ENCODE measurements at regions not wholly inside any gene's neighbourhood (a gene's known extent, or its start where the extent isn't known, plus 50 kb on each side); places are given as distances from the start of the nearest gene placed in this dataset.

DNA sequence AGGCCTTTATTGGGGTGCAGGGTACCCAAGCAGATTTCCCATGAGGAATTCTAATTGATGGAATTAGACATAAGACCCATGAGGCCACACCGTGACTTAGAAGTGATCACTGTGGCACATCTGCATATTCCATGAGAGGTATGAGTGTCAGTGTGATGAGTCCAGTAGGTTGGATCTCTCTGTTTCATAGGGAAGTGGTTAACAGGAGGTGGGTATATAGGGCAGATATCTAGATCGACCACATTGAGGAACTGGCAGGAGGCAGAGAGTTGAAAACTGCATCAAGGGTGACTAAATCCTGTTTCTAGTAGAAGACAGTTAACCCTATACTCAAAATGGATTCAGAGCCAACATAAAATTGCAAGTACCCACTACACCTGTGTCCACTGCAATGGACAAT is 68.6 kb upstream of the MIR17HG start:
- POLR2A ChIA-PET: no interaction called here
- no peak for ATAC-seq
- H3K27me3 ChIP-seq (ENCODE audit: control insufficient read depth in 2 of 2, insufficient read depth in 2 of 2, low read length in 2 of 2): no peaks in the 10 kb centered on the region
- H3K4me3 ChIP-seq: no peak overlapping the region
- no peak overlapping the region for H3K4me2 ChIP-seq (ENCODE audit: insufficient read depth, low read length)
- BruUV-seq (replicated peaks): no TSS peak
- H3K36me3 ChIP-seq (ENCODE audit: control insufficient read depth, insufficient read depth, low read length): no peaks in the 10 kb centered on the region
- no peak for DNase-seq (ENCODE audit: extremely low read depth in 1 of 4, low spot score in 3 of 4)
- CTCF ChIA-PET (ENCODE audit: low intra/inter-chr PET ratio): no interaction called here
- H3K9ac ChIP-seq (ENCODE audit: insufficient read depth in 1 of 2, low read depth in 2 of 2, low read length in 2 of 2): no peak overlapping the region
- no peak for FAIRE-seq
- no peaks in the 10 kb centered on the region for H3K9me1 ChIP-seq (ENCODE audit: control insufficient read depth, insufficient read depth, low read length)
- no peaks in the 10 kb centered on the region for H3K79me2 ChIP-seq (ENCODE audit: control insufficient read depth, insufficient read depth, low read length)
- H3K27ac ChIP-seq (ENCODE audit: extremely low read depth, low read depth, low read length): no peak overlapping the region
- intact Hi-C loops (cut with micrococcal nuclease): loop anchor here (5.0 kb wide), 1 partner anchor 57 kb away; no protein-coding TSS in a partner anchor
- in situ Hi-C loops (cut with MboI): no loop called here
- H3K9me3 ChIP-seq (replicated peaks; ENCODE audit: control insufficient read depth, insufficient read depth, low read depth, low read length): no peaks in the 10 kb centered on the region; the same call in 1 of the 2 replicates
- H3K4me1 ChIP-seq (replicated peaks in 1 of 2; ENCODE audit: control insufficient read depth in 2 of 2, insufficient read depth in 2 of 2, low read length in 2 of 2): no peaks in the 10 kb centered on the region
- H2AFZ ChIP-seq (ENCODE audit: low read depth, low read length): no peak overlapping the region
- no peaks in the 10 kb centered on the region for H4K20me1 ChIP-seq (replicated peaks; ENCODE audit: control insufficient read depth, insufficient read depth, low read length)
- 1% methylated on average over 2 of the region's 2 CpGs for WGBS (ENCODE audit: insufficient coverage, low coverage, missing lambda C conversion rate)
- no peak for TF ChIP-seq PTTG1 (tag; IDR thresholded peaks at IDR 0.05; ENCODE audit: low read depth)
- no peak for TF ChIP-seq SP1 (CRISPR knock-in tag; IDR thresholded peaks at IDR 0.05)
- TF ChIP-seq ZKSCAN8 (CRISPR knock-in tag; IDR thresholded peaks at IDR 0.05): no peak
- no peak for TF ChIP-seq NELFE (IDR thresholded peaks at IDR 0.05; ENCODE audit: insufficient read depth, insufficient read length)
- TF ChIP-seq ZBTB1 (CRISPR knock-in tag; IDR thresholded peaks at IDR 0.05; ENCODE audit: borderline replicate concordance, low read depth): no peak
- TF ChIP-seq ZNF57 (CRISPR knock-in tag; IDR thresholded peaks at IDR 0.05): no peak
- TF ChIP-seq L3MBTL2 (IDR thresholded peaks at IDR 0.05): no peak
- no peak for TF ChIP-seq TRIM28 (IDR thresholded peaks at IDR 0.05)
- TF ChIP-seq PHF21A (IDR thresholded peaks at IDR 0.05; ENCODE audit: borderline replicate concordance, low read depth): no peak
- no peak for TF ChIP-seq ZNF699 (CRISPR knock-in tag; IDR thresholded peaks at IDR 0.05; ENCODE audit: insufficient replicate concordance)
- TF ChIP-seq, protein P1, sequence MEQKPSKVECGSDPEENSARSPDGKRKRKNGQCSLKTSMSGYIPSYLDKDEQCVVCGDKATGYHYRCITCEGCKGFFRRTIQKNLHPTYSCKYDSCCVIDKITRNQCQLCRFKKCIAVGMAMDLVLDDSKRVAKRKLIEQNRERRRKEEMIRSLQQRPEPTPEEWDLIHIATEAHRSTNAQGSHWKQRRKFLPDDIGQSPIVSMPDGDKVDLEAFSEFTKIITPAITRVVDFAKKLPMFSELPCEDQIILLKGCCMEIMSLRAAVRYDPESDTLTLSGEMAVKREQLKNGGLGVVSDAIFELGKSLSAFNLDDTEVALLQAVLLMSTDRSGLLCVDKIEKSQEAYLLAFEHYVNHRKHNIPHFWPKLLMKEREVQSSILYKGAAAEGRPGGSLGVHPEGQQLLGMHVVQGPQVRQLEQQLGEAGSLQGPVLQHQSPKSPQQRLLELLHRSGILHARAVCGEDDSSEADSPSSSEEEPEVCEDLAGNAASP (IDR thresholded peaks at IDR 0.05): no peak
- TF ChIP-seq SPI1 (IDR thresholded peaks at IDR 0.05; ENCODE audit: borderline replicate concordance, low read depth, low read length): no peak
- TF ChIP-seq CHD2 (IDR thresholded peaks at IDR 0.05; ENCODE audit: low read depth, low read length): no peak
- TF ChIP-seq, protein P2, sequence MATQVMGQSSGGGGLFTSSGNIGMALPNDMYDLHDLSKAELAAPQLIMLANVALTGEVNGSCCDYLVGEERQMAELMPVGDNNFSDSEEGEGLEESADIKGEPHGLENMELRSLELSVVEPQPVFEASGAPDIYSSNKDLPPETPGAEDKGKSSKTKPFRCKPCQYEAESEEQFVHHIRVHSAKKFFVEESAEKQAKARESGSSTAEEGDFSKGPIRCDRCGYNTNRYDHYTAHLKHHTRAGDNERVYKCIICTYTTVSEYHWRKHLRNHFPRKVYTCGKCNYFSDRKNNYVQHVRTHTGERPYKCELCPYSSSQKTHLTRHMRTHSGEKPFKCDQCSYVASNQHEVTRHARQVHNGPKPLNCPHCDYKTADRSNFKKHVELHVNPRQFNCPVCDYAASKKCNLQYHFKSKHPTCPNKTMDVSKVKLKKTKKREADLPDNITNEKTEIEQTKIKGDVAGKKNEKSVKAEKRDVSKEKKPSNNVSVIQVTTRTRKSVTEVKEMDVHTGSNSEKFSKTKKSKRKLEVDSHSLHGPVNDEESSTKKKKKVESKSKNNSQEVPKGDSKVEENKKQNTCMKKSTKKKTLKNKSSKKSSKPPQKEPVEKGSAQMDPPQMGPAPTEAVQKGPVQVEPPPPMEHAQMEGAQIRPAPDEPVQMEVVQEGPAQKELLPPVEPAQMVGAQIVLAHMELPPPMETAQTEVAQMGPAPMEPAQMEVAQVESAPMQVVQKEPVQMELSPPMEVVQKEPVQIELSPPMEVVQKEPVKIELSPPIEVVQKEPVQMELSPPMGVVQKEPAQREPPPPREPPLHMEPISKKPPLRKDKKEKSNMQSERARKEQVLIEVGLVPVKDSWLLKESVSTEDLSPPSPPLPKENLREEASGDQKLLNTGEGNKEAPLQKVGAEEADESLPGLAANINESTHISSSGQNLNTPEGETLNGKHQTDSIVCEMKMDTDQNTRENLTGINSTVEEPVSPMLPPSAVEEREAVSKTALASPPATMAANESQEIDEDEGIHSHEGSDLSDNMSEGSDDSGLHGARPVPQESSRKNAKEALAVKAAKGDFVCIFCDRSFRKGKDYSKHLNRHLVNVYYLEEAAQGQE (IDR thresholded peaks at IDR 0.05; ENCODE audit: borderline replicate concordance): no peak
- TF ChIP-seq, protein P2 (CRISPR knock-in tag; IDR thresholded peaks at IDR 0.05; ENCODE audit: low read depth): no peak
- no peak for TF ChIP-seq TEAD2 (tag; IDR thresholded peaks at IDR 0.05)
- no peak for TF ChIP-seq FOXK2 (conservative IDR thresholded peaks at IDR 0.05 in 1 of 2, IDR thresholded peaks at IDR 0.05 in 1 of 2; ENCODE audit: low read depth in 2 of 2)

Measured in K562 (cell line).